CD4-positive, alpha-beta T cell (primary cell): ENCODE measurements at regions not wholly inside any gene's neighbourhood (a gene's known extent, or its start where the extent isn't known, plus 50 kb on each side); places are given as distances from the start of the nearest gene placed in this dataset.

Experiments used
- ATAC-seq: fragments of 200-7000 bp; cut with Tn5 transposase; one replicate; pipeline ENCODE4 v1.10.0; 2022; ENCODE audit warnings: mild to moderate bottlenecking; ENCODE audit not compliant: poor library complexity
- CTCF ChIA-PET: fragments of 350-600 bp; sonication (Branson Sonifier 250); formaldehyde crosslinking; loops from one replicate; lab custom pipeline; 2021; ENCODE audit warnings: antibody characterized with exemption, inconsistent platforms; lab: Charles Lee
- POLR2A ChIA-PET: fragments of 350-600 bp; sonication (Branson Sonifier 250); formaldehyde crosslinking; loops from one replicate; lab custom pipeline; 2021; ENCODE audit warnings: antibody characterized with exemption, inconsistent platforms; lab: Charles Lee
- DNase-seq, 14 experiments: peaks; one replicate each; pipeline ENCODE4 v3.0.0-alpha.2; 2013 to 2020; ENCODE audit warnings: mixed read lengths in 2 of 14
- H3K27ac ChIP-seq, 2 donors: one replicate each; pipeline versions ENCODE4 v1.5.1 to v1.7.0; 2013; ENCODE audit warnings: low read length in 2 of 2, low read depth in 1 of 2, mild to moderate bottlenecking in 1 of 2
- H3K27me3 ChIP-seq, 2 experiments: 1 replicate in 1 of 2; 2 replicates in 1 of 2; pipeline versions ENCODE4 v1.6.1 to v1.7.0; 2013; ENCODE audit warnings: low read length in 2 of 2, control low read depth in 1 of 2, mild to moderate bottlenecking in 1 of 2, moderate library complexity in 1 of 2; ENCODE audit not compliant: insufficient read depth in 2 of 2, control insufficient read depth in 1 of 2
- H3K36me3 ChIP-seq: one replicate; pipeline ENCODE4 v1.6.1; 2013; ENCODE audit warnings: low read length, control low read depth; ENCODE audit not compliant: insufficient read depth
- H3K4me1 ChIP-seq: one replicate; pipeline ENCODE4 v1.6.1; 2013; ENCODE audit warnings: low read length, control low read depth; ENCODE audit not compliant: insufficient read depth
- H3K4me3 ChIP-seq: one replicate; pipeline ENCODE4 v1.5.1; 2013; ENCODE audit warnings: mild to moderate bottlenecking, low read length, moderate library complexity
- H3K9me3 ChIP-seq, 2 experiments: 1 replicate in 1 of 2; 2 replicates in 1 of 2; pipeline versions ENCODE4 v1.6.1 to v1.7.0; 2013; ENCODE audit warnings: low read length in 2 of 2, mild to moderate bottlenecking in 2 of 2, control low read depth in 1 of 2, moderate library complexity in 1 of 2; ENCODE audit not compliant: control insufficient read depth in 1 of 2, insufficient read depth in 1 of 2
- H3K27ac Mint-ChIP-seq: one replicate; pipeline ENCODE4 v1.8.0; 2020; ENCODE audit warnings: mixed read lengths
- H3K27me3 Mint-ChIP-seq: one replicate; pipeline ENCODE4 v1.8.0; 2021; ENCODE audit warnings: mixed read lengths
- H3K36me3 Mint-ChIP-seq: one replicate; pipeline ENCODE4 v1.8.0; 2021; ENCODE audit warnings: low read depth, mixed read lengths
- H3K4me1 Mint-ChIP-seq: one replicate; pipeline ENCODE4 v1.8.0; 2021; ENCODE audit warnings: low read depth, mixed read lengths
- H3K4me3 Mint-ChIP-seq: one replicate; pipeline ENCODE4 v1.8.0; 2020; ENCODE audit warnings: mild to moderate bottlenecking, mixed read lengths
- H3K9me3 Mint-ChIP-seq: one replicate; pipeline ENCODE4 v1.8.0; 2020; ENCODE audit warnings: mixed read lengths
- CTCF ChIP-seq: fragments of 200-600 bp; IDR thresholded peaks from one replicate; pipeline ENCODE4 v1.8.0; 2022; ENCODE audit warnings: antibody characterized with exemption, mild to moderate bottlenecking
- intact Hi-C, 2 experiments: fragments of 100-400 bp; cut with DNase I in 1 of 2; cut with micrococcal nuclease in 1 of 2; formaldehyde crosslinking; loops; one replicate each; pipeline versions ENCODE4 v1.15.1 to v1.9.0; 2023 to 2025; cut with DNase I, micrococcal nuclease

GRCh38 chr18:68041327-68041726 is 524.8 kb upstream of the DSEL start:
- DNase-seq (no peak), ATAC-seq (no peak)
- Histone ChIP-seq H3K4me3 (no peak overlapping the region), H3K36me3 (no peaks in the 10 kb centered on the region), H3K27me3 (no peaks in the 10 kb centered on the region), H3K27ac (no peak overlapping the region), H3K4me1 (no peaks in the 10 kb centered on the region), H3K9me3 (no peaks in the 10 kb centered on the region)
- Mint-ChIP-seq H3K27ac (no peak overlapping the region), H3K36me3 (no peaks in the 10 kb centered on the region), H3K9me3 (no peaks in the 10 kb centered on the region), H3K4me3 (no peak overlapping the region), H3K4me1 (no peaks in the 10 kb centered on the region), H3K27me3 (no peaks in the 10 kb centered on the region)
- POLR2A ChIA-PET: no interaction called here
- CTCF ChIA-PET: no interaction called here
- no peak for TF ChIP-seq CTCF
- intact Hi-C loops: no loop called here

GRCh38 chr18:68040198-68040597 is 523.7 kb upstream of the DSEL start:
- no peak overlapping the region for H3K27ac ChIP-seq
- no peak overlapping the region for H3K4me3 ChIP-seq
- H3K9me3 ChIP-seq: no peaks in the 10 kb centered on the region
- H3K27me3 ChIP-seq: no peaks in the 10 kb centered on the region
- H3K27me3 Mint-ChIP-seq: no peaks in the 10 kb centered on the region
- H3K9me3 Mint-ChIP-seq: no peaks in the 10 kb centered on the region
- no peaks in the 10 kb centered on the region for H3K36me3 ChIP-seq
- DNase-seq: no peak
- intact Hi-C loops: no loop called here
- H3K4me1 ChIP-seq: no peaks in the 10 kb centered on the region
- ChIA-PET POLR2A (no interaction called here), CTCF (no interaction called here)
- no peaks in the 10 kb centered on the region for H3K36me3 Mint-ChIP-seq
- H3K27ac Mint-ChIP-seq: no peak overlapping the region
- no peak for TF ChIP-seq CTCF
- H3K4me3 Mint-ChIP-seq: no peak overlapping the region
- no peak for ATAC-seq
- H3K4me1 Mint-ChIP-seq: no peaks in the 10 kb centered on the region

GRCh38 chr18:68035774-68036522 is 519.4 kb upstream of the DSEL start:
- H3K4me1 Mint-ChIP-seq: no peaks in the 10 kb centered on the region
- no peak overlapping the region for H3K27ac Mint-ChIP-seq
- H3K4me3 Mint-ChIP-seq: no peak overlapping the region
- ChIA-PET POLR2A (no interaction called here), CTCF (no interaction called here)
- no peak overlapping the region for H3K4me3 ChIP-seq
- no peak for TF ChIP-seq CTCF
- intact Hi-C loops: no loop called here
- DNase-seq (no peak), ATAC-seq (no peak)
- no peaks in the 10 kb centered on the region for H3K27me3 ChIP-seq
- H3K4me1 ChIP-seq: no peaks in the 10 kb centered on the region
- H3K27me3 Mint-ChIP-seq: no peaks in the 10 kb centered on the region
- no peak overlapping the region for H3K27ac ChIP-seq
- H3K36me3 ChIP-seq: no peaks in the 10 kb centered on the region
- no peaks in the 10 kb centered on the region for H3K9me3 ChIP-seq
- no peaks in the 10 kb centered on the region for H3K9me3 Mint-ChIP-seq
- no peaks in the 10 kb centered on the region for H3K36me3 Mint-ChIP-seq
